Uterus (tissue), 2 donors: ENCODE measurements at regions not wholly inside any gene's neighbourhood (a gene's known extent, or its start where the extent isn't known, plus 50 kb on each side); places are given as distances from the start of the nearest gene placed in this dataset.

Source experiments
- CTCF ChIP-seq, 4 experiments: fragments of 200-600 bp in 2 of 4; fragments of 450-650 bp in 2 of 4; sonication (generic) in 2 of 4; IDR thresholded peaks; one replicate each; pipeline ENCODE4 v1.5.1; 2016 to 2019; ENCODE audit warnings: antibody characterized with exemption in 4 of 4, mild to moderate bottlenecking in 2 of 4, moderate library complexity in 1 of 4
- POLR2A ChIP-seq, 2 donors: fragments of 450-650 bp; IDR thresholded peaks; one replicate each; pipeline ENCODE4 v1.6.1; 2016; ENCODE audit warnings: antibody characterized with exemption in 2 of 2, mild to moderate bottlenecking in 1 of 2, moderate library complexity in 1 of 2

GRCh38 chr1:239784896-239785295, 306.8 kb upstream of the FMN2 start:
- no peak for TF ChIP-seq CTCF (IDR thresholded peaks at IDR 0.05)
- no peak for TF ChIP-seq POLR2A (IDR thresholded peaks at IDR 0.05)
